ENCODE measurements at regions not wholly inside any gene's neighbourhood (a gene's known extent, or its start where the extent isn't known, plus 50 kb on each side); places are given as distances from the start of the nearest gene placed in this dataset.

DNA sequence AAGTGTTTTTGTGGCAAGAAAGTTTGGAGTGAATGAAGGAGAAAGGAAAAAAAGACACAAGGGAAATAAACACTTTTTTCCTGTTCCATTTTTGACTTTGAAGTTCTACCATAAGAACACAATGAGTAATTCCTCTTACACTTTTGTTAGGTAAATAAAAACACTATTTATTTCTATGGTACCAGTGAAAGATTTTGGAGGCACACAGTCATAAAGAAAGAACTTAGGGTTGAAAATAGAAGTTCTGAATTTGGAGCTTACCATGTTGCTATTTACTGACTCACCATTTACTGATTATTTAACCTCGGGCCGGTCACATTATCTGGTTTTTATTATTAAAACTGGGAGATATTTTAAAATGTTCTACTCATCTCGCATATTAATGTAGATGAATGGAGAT is 367.8 kb downstream of the TLE1 start:
- Histone ChIP-seq H2AFZ (ENCODE audit: low read length) (no peak overlapping the region), H4K8ac (replicated peaks; ENCODE audit: insufficient read length, low read depth, low read length) (no peak overlapping the region), H3K79me2 (ENCODE audit: insufficient read depth, low read length) (no peaks in the 10 kb centered on the region), H3K18ac (ENCODE audit: insufficient read length, low read depth, low read length) (no peak overlapping the region), H4K20me1 (ENCODE audit: control insufficient read depth, insufficient read depth, insufficient read length) (no peaks in the 10 kb centered on the region), H3K27ac (ENCODE audit: insufficient read length, low read depth, low read length) (no peak overlapping the region), H3K27me3 (ENCODE audit: insufficient read depth, low read length) (no peaks in the 10 kb centered on the region), H3K79me1 (ENCODE audit: insufficient read depth, low read depth, low read length, poor library complexity, severe bottlenecking) (no peaks in the 10 kb centered on the region), H4K5ac (ENCODE audit: insufficient read length, low read depth, low read length) (no peak overlapping the region), H3K9ac (ENCODE audit: extremely low read depth, insufficient read length, low read length) (no peak overlapping the region), H4K91ac (ENCODE audit: insufficient read length, low read depth, low read length) (no peak overlapping the region), H3K4me1 (ENCODE audit: insufficient read depth, low read length) (no peaks in the 10 kb centered on the region), H2BK120ac (ENCODE audit: low read depth, low read length, poor library complexity, severe bottlenecking) (no peak overlapping the region), H3T11ph (ENCODE audit: low read length) (no peak overlapping the region), H3K23me2 (ENCODE audit: insufficient read length, low read depth, low read length, poor library complexity, severe bottlenecking) (no peaks in the 10 kb centered on the region), H3K9me3 (ENCODE audit: control insufficient read depth, low read depth, low read length) (no peaks in the 10 kb centered on the region), H3K14ac (ENCODE audit: insufficient read depth, low read length) (no peak overlapping the region), H2BK5ac (ENCODE audit: insufficient read length, low read length) (no peak overlapping the region), H2AK5ac (ENCODE audit: insufficient read length, low read length) (no peak overlapping the region), H2BK15ac (ENCODE audit: low read depth, low read length) (no peak overlapping the region), H3K4me2 (ENCODE audit: insufficient read depth, insufficient read length, low read length) (no peak overlapping the region), H2BK12ac (ENCODE audit: insufficient read length, low read depth, low read length) (no peak overlapping the region), H3K4ac (ENCODE audit: low read depth, low read length) (no peak overlapping the region), H2BK20ac (ENCODE audit: low read depth, low read length, poor library complexity, severe bottlenecking) (no peak overlapping the region), H3K23ac (ENCODE audit: insufficient read length, low read depth, low read length) (no peak overlapping the region), H3K56ac (ENCODE audit: insufficient read length, low read depth, low read length) (no peak overlapping the region)
- Mint-ChIP-seq H3K4me1 (no peaks in the 10 kb centered on the region), H3K27ac (no peak overlapping the region), H3K27me3 (ENCODE audit: low read depth) (peaks cover 2% of the 10 kb centered on the region; the same call in 1 of the 2 replicates), H3K9me3 (peaks cover 27 to 36% of the 10 kb centered on the region in 2 experiments), H3K36me3 (ENCODE audit: insufficient read depth in 1 of 3, low read depth in 3 of 3) (peaks cover 5 to 37% (median 13%) of the 10 kb centered on the region in 3 experiments), H3K4me3 (no peak overlapping the region)
- no peak for DNase-seq
- whole genome bisulfite sequencing (ENCODE audit: extremely low coverage, insufficient read length, low lambda C conversion rate), result no CpG with 5 or more reads among the region's 3 CpGs
- TF ChIP-seq, protein P1, sequence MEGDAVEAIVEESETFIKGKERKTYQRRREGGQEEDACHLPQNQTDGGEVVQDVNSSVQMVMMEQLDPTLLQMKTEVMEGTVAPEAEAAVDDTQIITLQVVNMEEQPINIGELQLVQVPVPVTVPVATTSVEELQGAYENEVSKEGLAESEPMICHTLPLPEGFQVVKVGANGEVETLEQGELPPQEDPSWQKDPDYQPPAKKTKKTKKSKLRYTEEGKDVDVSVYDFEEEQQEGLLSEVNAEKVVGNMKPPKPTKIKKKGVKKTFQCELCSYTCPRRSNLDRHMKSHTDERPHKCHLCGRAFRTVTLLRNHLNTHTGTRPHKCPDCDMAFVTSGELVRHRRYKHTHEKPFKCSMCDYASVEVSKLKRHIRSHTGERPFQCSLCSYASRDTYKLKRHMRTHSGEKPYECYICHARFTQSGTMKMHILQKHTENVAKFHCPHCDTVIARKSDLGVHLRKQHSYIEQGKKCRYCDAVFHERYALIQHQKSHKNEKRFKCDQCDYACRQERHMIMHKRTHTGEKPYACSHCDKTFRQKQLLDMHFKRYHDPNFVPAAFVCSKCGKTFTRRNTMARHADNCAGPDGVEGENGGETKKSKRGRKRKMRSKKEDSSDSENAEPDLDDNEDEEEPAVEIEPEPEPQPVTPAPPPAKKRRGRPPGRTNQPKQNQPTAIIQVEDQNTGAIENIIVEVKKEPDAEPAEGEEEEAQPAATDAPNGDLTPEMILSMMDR (conservative IDR thresholded peaks at IDR 0.05), result no peak

All from H9 (cell line).